H1 (cell line): ENCODE measurements at regions not wholly inside any gene's neighbourhood (a gene's known extent, or its start where the extent isn't known, plus 50 kb on each side); places are given as distances from the start of the nearest gene placed in this dataset.

Experiments used
- CTCF ChIA-PET: fragments of 300-600 bp; sonication (Branson Sonifier 250); formaldehyde crosslinking; loops from one replicate; lab custom pipeline; 2021; ENCODE audit not compliant: partially characterized antibody; lab: Charles Lee
- POLR2A ChIA-PET: fragments of 300-600 bp; sonication (Branson Sonifier 250); formaldehyde crosslinking; loops from one replicate; lab custom pipeline; 2021; ENCODE audit warnings: inconsistent platforms; ENCODE audit not compliant: partially characterized antibody; lab: Charles Lee
- DNase-seq, 2 experiments: peaks; one replicate each; pipeline versions ENCODE4 v3.0.0 to v3.0.0-alpha.2; 2010 to 2022; ENCODE audit warnings: low spot score in 2 of 2, low read depth in 1 of 2, mixed read lengths in 1 of 2
- FAIRE-seq: peaks from 2 replicates; lab custom pipeline; 2011; peaks lifted over from hg19 to GRCh38; lab: Jason Lieb, UNC
- H2AFZ ChIP-seq: 2 replicates; pipeline ENCODE4 v1.8.1; 2012; ENCODE audit warnings: low read length, inconsistent platforms
- H2AK5ac ChIP-seq: 2 replicates; pipeline ENCODE4 v1.6.1; 2013; ENCODE audit warnings: low read depth, low read length
- H2BK120ac ChIP-seq: replicated peaks from 2 replicates; pipeline ENCODE3; 2013; ENCODE audit warnings: low read depth, low read length, inconsistent platforms
- H2BK12ac ChIP-seq: 2 replicates; pipeline ENCODE4 v1.6.1; 2013; ENCODE audit warnings: low read depth, low read length
- H2BK15ac ChIP-seq: 2 replicates; pipeline ENCODE4 v1.6.1; 2013; ENCODE audit warnings: low read length
- H2BK20ac ChIP-seq: 2 replicates; pipeline ENCODE4 v1.6.1; 2013; ENCODE audit warnings: low read length
- H2BK5ac ChIP-seq: 2 replicates; pipeline ENCODE4 v1.6.1; 2013; ENCODE audit warnings: low read depth, low read length
- H3K14ac ChIP-seq: 2 replicates; pipeline ENCODE4 v1.6.1; 2013; ENCODE audit warnings: inconsistent platforms; ENCODE audit not compliant: insufficient read length
- H3K18ac ChIP-seq: 2 replicates; pipeline ENCODE4 v1.6.1; 2013; ENCODE audit warnings: low read length; ENCODE audit errors: extremely low read depth
- H3K23ac ChIP-seq: 2 replicates; pipeline ENCODE4 v1.6.1; 2013; ENCODE audit warnings: inconsistent platforms; ENCODE audit not compliant: insufficient read length
- H3K23me2 ChIP-seq: 2 replicates; pipeline ENCODE4 v1.6.1; 2013; ENCODE audit warnings: low read depth, low read length
- H3K27ac ChIP-seq: 2 replicates; pipeline ENCODE4 v1.6.1; 2011; ENCODE audit warnings: low read depth, low read length, inconsistent platforms
- H3K27me3 ChIP-seq, 4 experiments: replicated peaks in 1 of 4; 1 replicate in 1 of 4; 2 replicates in 3 of 4; pipeline versions ENCODE4 v1.6.1 to v1.8.1; 2011 to 2013; ENCODE audit warnings: low read length in 3 of 4, mild to moderate bottlenecking in 3 of 4, inconsistent platforms in 2 of 4, mixed read lengths in 2 of 4, moderate library complexity in 1 of 4; ENCODE audit not compliant: control insufficient read depth in 3 of 4, insufficient read depth in 3 of 4; ENCODE audit errors: extremely low read depth in 1 of 4
- H3K36me3 ChIP-seq, 4 experiments: 2 replicates each; pipeline versions ENCODE4 v1.6.1 to v1.8.1; 2011 to 2013; ENCODE audit warnings: mild to moderate bottlenecking in 4 of 4, low read length in 3 of 4, moderate library complexity in 2 of 4, control low read depth in 1 of 4, inconsistent platforms in 1 of 4; ENCODE audit not compliant: insufficient read depth in 4 of 4, control insufficient read depth in 2 of 4
- H3K4ac ChIP-seq: replicated peaks from 2 replicates; pipeline ENCODE3; 2013; ENCODE audit warnings: low read length, low read depth, mixed read lengths, inconsistent platforms; ENCODE audit not compliant: insufficient read length
- H3K4me1 ChIP-seq, 4 experiments: replicated peaks in 1 of 4; 1 replicate in 1 of 4; 2 replicates in 3 of 4; pipeline versions ENCODE4 v1.6.1 to v1.8.1; 2011 to 2013; ENCODE audit warnings: low read length in 3 of 4, inconsistent platforms in 2 of 4, mixed read lengths in 1 of 4; ENCODE audit not compliant: insufficient read depth in 4 of 4, control insufficient read depth in 3 of 4
- H3K4me2 ChIP-seq, 2 experiments: 2 replicates each; pipeline versions ENCODE4 v1.6.1 to v1.8.1; 2011 to 2013; ENCODE audit warnings: low read depth in 2 of 2, low read length in 2 of 2, control low read depth in 1 of 2, inconsistent platforms in 1 of 2, mild to moderate bottlenecking in 1 of 2; ENCODE audit not compliant: insufficient read depth in 1 of 2
- H3K4me3 ChIP-seq, 4 experiments: fragments of 200-600, 300-600 bp in 1 of 4; sonication (generic), shearing (Covaris generic), sonication (Bioruptor Twin) in 1 of 4; 2 replicates each; pipeline versions ENCODE4 v1.5.1 to v1.8.1; 2011 to 2016; ENCODE audit warnings: low read length in 4 of 4, low read depth in 3 of 4, control low read depth in 2 of 4, inconsistent platforms in 2 of 4, mild to moderate bottlenecking in 2 of 4, mixed read lengths in 1 of 4, moderate library complexity in 1 of 4; ENCODE audit not compliant: insufficient read depth in 2 of 4; ENCODE audit errors: extremely low read depth in 1 of 4
- H3K56ac ChIP-seq: replicated peaks from 2 replicates; pipeline ENCODE3; 2013; ENCODE audit warnings: low read depth, mild to moderate bottlenecking, mixed read lengths, low read length, inconsistent platforms; ENCODE audit not compliant: insufficient read length
- H3K79me1 ChIP-seq: 2 replicates; pipeline ENCODE4 v1.6.1; 2013; ENCODE audit warnings: low read depth, low read length, control low read depth
- H3K79me2 ChIP-seq, 2 experiments: 2 replicates each; pipeline versions ENCODE4 v1.6.1 to v1.8.1; 2012 to 2013; ENCODE audit warnings: low read length in 2 of 2, mild to moderate bottlenecking in 2 of 2, inconsistent platforms in 1 of 2; ENCODE audit not compliant: insufficient read depth in 2 of 2, control insufficient read depth in 1 of 2
- H3K9ac ChIP-seq, 4 experiments: replicated peaks in 1 of 4; 1 replicate in 1 of 4; 2 replicates in 3 of 4; pipeline versions ENCODE4 v1.6.1 to v1.8.1; 2011 to 2013; ENCODE audit warnings: low read depth in 3 of 4, low read length in 3 of 4, control low read depth in 2 of 4, mild to moderate bottlenecking in 2 of 4, moderate library complexity in 2 of 4, inconsistent platforms in 1 of 4; ENCODE audit errors: extremely low read depth in 1 of 4
- H3K9me3 ChIP-seq, 2 experiments: 2 replicates each; pipeline versions ENCODE4 v1.6.1 to v1.8.1; 2012 to 2013; ENCODE audit warnings: mild to moderate bottlenecking in 2 of 2, moderate library complexity in 2 of 2, control low read depth in 1 of 2, inconsistent platforms in 1 of 2, low read depth in 1 of 2, low read length in 1 of 2, mixed read lengths in 1 of 2; ENCODE audit not compliant: insufficient read depth in 2 of 2
- H4K20me1 ChIP-seq, 2 experiments: replicated peaks in 1 of 2; 2 replicates each; pipeline versions ENCODE3 to v1.8.1; 2011 to 2013; ENCODE audit warnings: inconsistent platforms in 2 of 2, low read length in 2 of 2, mild to moderate bottlenecking in 1 of 2; ENCODE audit not compliant: insufficient read depth in 2 of 2, control insufficient read depth in 1 of 2
- H4K5ac ChIP-seq: 2 replicates; pipeline ENCODE4 v1.6.1; 2013; ENCODE audit warnings: low read length, low read depth, mixed read lengths, inconsistent platforms; ENCODE audit not compliant: insufficient read length
- H4K8ac ChIP-seq: 2 replicates; pipeline ENCODE4 v1.8.0; 2013; ENCODE audit warnings: mild to moderate bottlenecking, moderate library complexity, low read length, inconsistent platforms; ENCODE audit not compliant: insufficient read depth; ENCODE audit errors: extremely low read depth
- H4K91ac ChIP-seq: replicated peaks from 2 replicates; pipeline ENCODE3; 2013; ENCODE audit warnings: low read length, mixed read lengths, inconsistent platforms; ENCODE audit not compliant: insufficient read length
- POLR2AphosphoS5 ChIP-seq: IDR thresholded peaks from 2 replicates; pipeline ENCODE4 v1.6.1; 2011; ENCODE audit warnings: low read depth, low read length
- SIN3A ChIP-seq, 2 experiments: IDR thresholded peaks in 1 of 2; conservative IDR thresholded peaks in 1 of 2; 2 replicates each; pipeline ENCODE4 v1.6.1; 2011 to 2012; ENCODE audit warnings: low read length in 2 of 2, improper control_type of control experiment in 1 of 2, low read depth in 1 of 2, mild to moderate bottlenecking in 1 of 2
- TAF1 ChIP-seq: IDR thresholded peaks from 2 replicates; pipeline ENCODE4 v1.6.1; 2011; ENCODE audit warnings: mild to moderate bottlenecking, low read depth, low read length
- WGBS, 2 experiments: shearing (Covaris generic) in 1 of 2; methylation state at CpG; one replicate each; pipeline versions ENCODE4 v1.1.6 to v1.1.7; 2013 to 2015; ENCODE audit warnings: low lambda C conversion rate in 2 of 2, mixed read lengths in 2 of 2, inconsistent platforms in 1 of 2, low coverage in 1 of 2, missing lambda C conversion rate in 1 of 2; ENCODE audit not compliant: insufficient replicate concordance in 2 of 2, insufficient coverage in 1 of 2, insufficient read length in 1 of 2; ENCODE audit errors: extremely low coverage in 1 of 2, missing lambda C conversion rate in 1 of 2; 5-methylcytosine and 5-hydroxymethylcytosine counted together

DNA sequence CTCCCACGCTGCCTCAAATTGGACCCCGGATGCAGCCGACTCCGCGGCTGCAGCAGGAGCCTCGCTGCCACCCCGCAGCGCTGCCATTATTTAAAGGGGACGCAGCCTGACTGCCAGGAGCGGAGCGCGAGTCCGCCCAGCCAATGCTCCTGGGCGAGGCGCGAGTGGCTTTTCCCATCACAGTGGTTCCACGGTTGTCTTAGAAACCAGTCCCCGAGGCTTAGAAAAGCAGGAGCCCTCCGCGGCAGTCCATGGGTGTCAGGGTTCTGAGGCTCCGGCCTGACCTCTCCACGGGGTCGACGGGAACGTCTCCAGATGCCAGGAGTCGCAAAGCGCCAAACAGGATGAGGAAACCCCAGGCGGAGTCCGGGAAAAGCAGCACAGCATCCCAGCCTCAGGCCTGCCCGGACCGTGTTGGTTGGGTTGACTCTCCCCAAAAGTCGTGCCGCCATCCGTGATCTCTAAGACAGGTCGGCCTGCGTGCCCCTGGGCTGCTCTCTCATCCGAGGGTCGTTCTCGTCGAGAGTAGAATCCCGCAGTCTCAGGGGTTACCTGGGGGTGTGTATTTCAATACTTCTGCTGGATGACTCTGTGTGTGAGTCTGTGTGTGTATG is 975.8 kb upstream of the DEFB115 start:
- FAIRE-seq: no peak
- Histone ChIP-seq H3K18ac (no peak overlapping the region), H3K36me3 (no peaks in the 10 kb centered on the region), H3K4me3 (no peak overlapping the region), H3K27me3 (no peaks in the 10 kb centered on the region), H2BK12ac (no peak overlapping the region), H2BK120ac (no peak overlapping the region), H2BK20ac (no peak overlapping the region), H3K79me1 (no peaks in the 10 kb centered on the region), H4K20me1 (no peaks in the 10 kb centered on the region), H3K4ac (no peak overlapping the region), H3K9ac (no peak overlapping the region), H3K9me3 (peaks cover 27 to 62% of the 10 kb centered on the region in 2 experiments), H3K27ac (no peak overlapping the region), H2BK15ac (no peak overlapping the region), H4K8ac (no peak overlapping the region), H3K23me2 (no peaks in the 10 kb centered on the region), H4K5ac (no peak overlapping the region), H2BK5ac (no peak overlapping the region), H3K56ac (no peak overlapping the region), H2AK5ac (no peak overlapping the region), H3K4me1 (no peaks in the 10 kb centered on the region), H3K4me2 (no peak overlapping the region), H4K91ac (no peak overlapping the region), H3K79me2 (no peaks in the 10 kb centered on the region), H3K14ac (no peak overlapping the region), H2AFZ (no peak overlapping the region), H3K23ac (no peak overlapping the region)
- ChIA-PET POLR2A (no interaction called here), CTCF (no interaction called here)
- TF ChIP-seq SIN3A (conservative IDR thresholded peaks at IDR 0.05 in 1 of 2, IDR thresholded peaks at IDR 0.05 in 1 of 2; ENCODE audit: low read depth in 1 of 2, low read length in 2 of 2) (no peak), POLR2AphosphoS5 (no peak), TAF1 (no peak)
- DNase-seq: no peak
- 97% methylated on average over 28 of the region's 41 CpGs; no CpG with 5 or more reads in 1 of the 2 experiments for WGBS, 2 experiments
